Esophagus squamous epithelium (tissue), 4 donors: ENCODE measurements at regions not wholly inside any gene's neighbourhood (a gene's known extent, or its start where the extent isn't known, plus 50 kb on each side); places are given as distances from the start of the nearest gene placed in this dataset.

Source experiments
- CTCF ChIP-seq, 6 experiments: fragments of 450-650 bp in 4 of 6; fragments of 200-600 bp in 2 of 6; sonication (generic) in 2 of 6; IDR thresholded peaks; one replicate each; pipeline ENCODE4 v1.5.1; 2016 to 2019; ENCODE audit warnings: antibody characterized with exemption in 6 of 6, mild to moderate bottlenecking in 4 of 6, moderate library complexity in 4 of 6
- POLR2A ChIP-seq, 4 donors: fragments of 450-650 bp; IDR thresholded peaks; one replicate each; pipeline ENCODE4 v1.6.1; 2017; ENCODE audit warnings: antibody characterized with exemption in 4 of 4, mild to moderate bottlenecking in 4 of 4, moderate library complexity in 3 of 4

GRCh38 chr2:144701259-144701658 lies 181.3 kb upstream of the ZEB2 start:
- TF ChIP-seq CTCF (IDR thresholded peaks at IDR 0.05), result no peak
- TF ChIP-seq POLR2A (IDR thresholded peaks at IDR 0.05), result no peak
